Inferior parietal cortex (tissue), 1 donor: ENCODE measurements at regions not wholly inside any gene's neighbourhood (a gene's known extent, or its start where the extent isn't known, plus 50 kb on each side); places are given as distances from the start of the nearest gene placed in this dataset.
"Not testable (repeated sequence)": the region's sequence is repeated elsewhere in the genome, so short reads cannot be mapped to it uniquely, and the experiment has no call there.

Source experiments
- DNase-seq: peaks from one replicate; pipeline ENCODE4 v3.0.0-alpha.2; 2016; ENCODE audit errors: extremely low spot score

DNA sequence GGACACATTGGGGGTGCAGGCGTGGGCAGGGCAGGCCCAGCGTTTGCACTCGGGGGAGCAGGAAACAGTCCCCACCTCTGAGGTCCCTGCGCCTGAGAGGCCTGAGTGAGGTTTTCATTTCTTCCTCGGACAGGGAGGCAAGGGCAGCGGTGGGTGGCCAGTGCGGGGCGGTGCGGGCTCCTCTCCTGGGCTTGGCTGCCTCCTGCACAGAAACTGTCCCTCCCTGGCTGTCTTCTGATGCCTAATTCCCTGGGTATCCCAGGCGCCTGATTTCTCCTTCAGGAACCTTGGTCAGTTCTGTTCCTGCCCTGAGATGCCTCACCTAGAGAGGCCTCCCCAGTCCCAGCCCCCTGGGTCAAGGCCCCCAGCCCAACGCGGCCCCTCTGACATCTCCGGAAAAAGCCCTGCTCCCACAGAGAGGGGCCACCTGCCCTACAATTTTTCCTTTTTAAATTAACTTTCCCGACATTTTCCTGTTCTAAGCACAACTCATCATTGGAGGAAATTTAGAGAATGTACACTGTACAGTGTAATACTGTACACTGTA, 260.3 kb downstream of the ADGRD1 start:
- no peak for DNase-seq

DNA sequence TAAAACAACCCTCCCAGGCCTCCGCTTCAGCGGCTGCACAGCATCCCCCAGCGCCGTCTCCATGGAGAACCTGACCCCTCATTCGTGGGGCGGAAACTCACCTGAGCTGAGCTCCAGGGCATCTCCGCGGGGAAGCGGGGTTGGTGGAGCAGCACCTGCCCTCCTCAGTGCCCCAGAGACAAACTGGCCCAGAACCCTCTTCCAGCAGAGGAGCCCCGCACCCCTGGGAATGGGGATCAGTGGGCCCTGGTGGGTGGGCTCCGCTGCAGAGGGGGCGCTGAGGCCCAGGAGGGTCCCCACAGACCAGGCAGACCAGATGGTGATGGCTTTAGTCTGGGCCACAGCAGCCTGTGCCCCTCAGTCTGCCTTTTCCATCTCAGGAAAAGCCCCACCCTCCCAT, 261.2 kb downstream of the ADGRD1 start:
- DNase-seq = not testable (repeated sequence)

DNA sequence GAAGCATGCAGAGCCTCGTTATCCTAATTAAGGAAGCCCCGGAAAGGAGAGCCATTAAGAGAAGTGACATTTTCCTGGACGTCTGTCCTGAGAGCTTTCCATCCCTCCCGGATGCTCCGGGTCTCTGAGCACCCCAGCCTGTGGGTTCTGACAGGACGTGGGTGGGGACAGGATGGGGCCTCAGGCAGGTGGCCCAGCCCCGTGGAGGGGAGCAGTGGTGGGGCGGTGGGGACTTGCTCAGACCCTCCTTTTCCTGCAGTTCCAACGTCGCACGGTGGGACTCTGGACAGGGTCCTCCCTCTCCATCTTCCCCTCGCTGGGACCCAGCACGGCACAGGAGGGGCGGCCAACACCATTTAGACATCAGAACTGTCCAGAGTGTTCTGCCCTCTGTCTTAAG, 262.9 kb downstream of the ADGRD1 start:
- DNase-seq = not testable (repeated sequence)

DNA sequence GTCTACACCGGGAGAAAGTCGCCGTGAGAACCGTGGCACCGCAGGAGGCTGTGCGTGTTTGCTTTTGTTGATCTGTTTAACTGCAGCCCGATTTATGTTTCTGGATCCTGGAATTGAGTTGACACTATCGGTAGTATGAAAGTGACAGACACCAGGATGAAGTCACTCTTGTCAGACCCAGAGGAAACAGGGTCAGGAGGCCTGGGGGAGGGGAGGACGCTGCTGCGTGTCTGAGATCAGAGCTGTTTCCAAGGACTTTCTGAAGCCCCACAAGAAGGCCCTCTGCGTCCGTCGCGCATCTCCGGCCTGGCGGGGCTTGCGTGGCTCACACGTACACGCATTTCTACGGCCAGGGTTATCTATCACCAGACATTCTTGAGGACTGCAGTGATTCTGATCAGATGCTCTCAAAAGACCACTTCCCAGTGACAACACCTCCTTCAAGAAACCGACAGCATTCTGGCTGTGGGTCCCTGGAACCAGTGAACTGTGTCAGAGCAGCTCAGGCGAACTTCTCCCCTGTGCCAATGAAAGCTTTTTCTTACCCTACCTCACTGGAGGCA, 263.4 kb downstream of the ADGRD1 start:
- DNase-seq = no peak

DNA sequence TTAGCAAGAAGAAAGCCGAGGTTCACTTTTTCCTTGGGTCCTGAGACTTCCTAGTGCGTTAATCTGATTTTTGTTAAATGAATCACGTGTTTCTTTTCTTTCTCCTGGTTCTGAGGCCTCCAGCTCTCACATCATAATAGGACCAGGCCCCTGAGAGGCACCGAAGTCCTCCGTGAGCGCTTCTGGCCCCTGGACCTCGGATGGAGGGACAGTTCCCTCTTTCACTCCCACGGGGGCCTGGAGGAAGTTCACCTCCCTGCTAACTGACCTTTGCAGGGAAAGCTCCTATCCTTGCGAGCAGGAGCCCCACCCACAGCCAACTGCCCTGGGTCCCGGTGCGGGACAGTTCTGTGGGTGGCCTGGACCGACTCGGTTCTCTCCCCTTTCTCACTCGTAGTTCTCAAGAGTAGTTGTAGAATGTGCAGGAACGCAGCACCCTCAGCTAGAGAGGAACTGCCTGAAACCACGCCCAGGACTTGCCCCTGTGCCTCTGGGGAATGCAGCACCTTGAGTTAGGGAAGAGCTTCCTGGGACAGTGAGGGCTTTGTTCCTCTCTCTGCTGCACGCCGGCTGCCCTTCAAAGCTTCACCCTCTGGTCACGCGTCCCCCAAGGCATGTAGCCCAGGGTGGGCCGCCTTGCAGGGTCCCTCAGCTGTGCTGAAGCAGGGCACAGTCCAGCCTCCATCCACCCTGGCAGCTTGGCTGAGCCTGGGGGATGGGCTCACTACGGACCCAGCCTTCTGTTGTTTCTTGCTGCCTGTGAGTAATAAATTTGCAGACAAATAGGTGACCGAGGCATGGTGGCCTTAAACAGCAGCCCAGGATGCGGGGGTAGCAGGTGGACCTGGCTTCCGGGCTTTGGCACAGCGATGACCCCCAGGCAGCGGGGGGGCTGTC, 264.6 kb downstream of the ADGRD1 start:
- DNase-seq = no peak

DNA sequence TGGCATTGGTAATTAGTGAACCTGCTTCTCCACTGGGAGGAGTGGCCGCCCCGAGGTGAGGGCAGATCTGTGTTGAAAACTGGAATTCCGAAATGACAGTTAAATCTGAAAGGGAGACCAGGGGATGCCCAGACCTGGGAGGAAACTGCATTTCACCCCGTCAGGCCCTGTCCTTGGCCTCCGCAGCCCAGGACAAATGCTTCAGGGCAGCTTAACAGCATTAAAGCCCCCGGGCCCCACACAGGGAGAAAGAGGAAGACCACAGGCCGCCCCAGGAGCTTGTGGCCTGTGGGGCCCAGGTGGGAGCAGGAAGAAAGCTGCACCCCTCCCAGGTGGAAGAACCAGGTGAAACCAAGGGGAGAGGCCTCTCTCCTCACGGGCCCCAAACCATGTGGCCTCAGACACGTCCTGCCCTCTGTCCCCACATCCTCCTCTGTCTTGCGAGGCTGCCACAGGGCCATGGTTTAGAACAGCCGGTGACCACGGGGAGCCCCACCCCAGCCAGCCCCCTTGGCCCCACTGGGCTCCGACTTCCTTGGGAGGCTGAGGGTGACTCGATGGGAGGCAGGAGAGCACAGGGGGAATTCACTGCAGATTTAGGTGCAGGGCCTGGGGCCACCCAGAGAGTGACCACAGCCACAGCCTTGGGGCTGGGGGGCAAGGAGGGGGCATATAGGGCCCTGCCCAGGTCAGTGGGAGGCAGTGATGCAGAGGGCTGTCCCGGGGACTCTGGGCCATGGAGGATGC, 265.4 kb downstream of the ADGRD1 start:
- DNase-seq = no peak

DNA sequence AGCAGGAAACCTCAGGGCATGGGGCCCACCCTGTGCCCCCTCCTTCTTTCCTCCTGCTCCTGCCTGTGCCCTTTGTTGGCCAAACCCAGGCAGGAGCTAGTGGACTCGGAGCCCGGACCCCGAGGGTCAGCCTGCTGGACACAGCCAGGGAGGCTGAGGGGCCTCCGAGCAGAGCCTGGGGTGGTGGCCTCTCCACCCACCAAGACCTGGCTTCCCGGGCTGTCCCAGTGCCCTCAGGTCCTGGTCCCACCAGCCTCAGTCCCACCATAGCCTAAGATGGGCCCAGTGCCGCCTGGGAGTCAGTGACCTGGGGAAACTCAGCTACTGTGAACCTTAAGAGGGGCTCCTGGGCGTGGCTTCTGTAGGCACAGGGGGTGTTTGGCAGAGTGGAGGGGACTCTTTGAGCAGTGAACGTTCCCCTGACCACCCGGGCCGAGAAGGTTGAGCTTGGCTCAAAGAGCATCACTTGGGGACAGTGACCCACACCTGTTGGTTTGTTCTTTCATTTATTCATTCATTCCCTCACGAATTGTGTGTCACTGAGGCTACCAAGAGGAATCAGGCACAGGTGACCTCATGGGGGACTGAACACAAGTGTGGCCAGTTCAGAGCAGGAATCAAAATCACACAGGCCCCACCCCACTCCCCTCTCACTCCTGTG, 266.1 kb downstream of the ADGRD1 start:
- DNase-seq = no peak

DNA sequence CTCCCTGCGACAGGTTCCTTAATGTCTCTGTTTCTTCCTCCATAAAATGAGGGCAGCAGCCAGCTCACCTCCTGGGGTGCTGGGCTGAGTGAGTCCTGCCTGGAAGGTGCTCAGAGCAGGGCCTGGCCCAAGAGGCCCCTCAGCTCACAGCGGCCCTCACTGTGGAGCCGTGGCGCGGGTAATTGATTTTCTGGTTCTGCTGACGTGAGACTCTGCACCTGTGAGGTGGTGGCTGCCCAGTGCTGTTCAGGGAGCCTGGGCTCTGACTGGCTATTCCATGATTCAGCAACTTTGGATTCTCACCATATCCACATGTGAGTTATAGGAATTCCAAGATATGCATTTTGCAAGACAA, 266.6 kb downstream of the ADGRD1 start:
- DNase-seq = no peak

DNA sequence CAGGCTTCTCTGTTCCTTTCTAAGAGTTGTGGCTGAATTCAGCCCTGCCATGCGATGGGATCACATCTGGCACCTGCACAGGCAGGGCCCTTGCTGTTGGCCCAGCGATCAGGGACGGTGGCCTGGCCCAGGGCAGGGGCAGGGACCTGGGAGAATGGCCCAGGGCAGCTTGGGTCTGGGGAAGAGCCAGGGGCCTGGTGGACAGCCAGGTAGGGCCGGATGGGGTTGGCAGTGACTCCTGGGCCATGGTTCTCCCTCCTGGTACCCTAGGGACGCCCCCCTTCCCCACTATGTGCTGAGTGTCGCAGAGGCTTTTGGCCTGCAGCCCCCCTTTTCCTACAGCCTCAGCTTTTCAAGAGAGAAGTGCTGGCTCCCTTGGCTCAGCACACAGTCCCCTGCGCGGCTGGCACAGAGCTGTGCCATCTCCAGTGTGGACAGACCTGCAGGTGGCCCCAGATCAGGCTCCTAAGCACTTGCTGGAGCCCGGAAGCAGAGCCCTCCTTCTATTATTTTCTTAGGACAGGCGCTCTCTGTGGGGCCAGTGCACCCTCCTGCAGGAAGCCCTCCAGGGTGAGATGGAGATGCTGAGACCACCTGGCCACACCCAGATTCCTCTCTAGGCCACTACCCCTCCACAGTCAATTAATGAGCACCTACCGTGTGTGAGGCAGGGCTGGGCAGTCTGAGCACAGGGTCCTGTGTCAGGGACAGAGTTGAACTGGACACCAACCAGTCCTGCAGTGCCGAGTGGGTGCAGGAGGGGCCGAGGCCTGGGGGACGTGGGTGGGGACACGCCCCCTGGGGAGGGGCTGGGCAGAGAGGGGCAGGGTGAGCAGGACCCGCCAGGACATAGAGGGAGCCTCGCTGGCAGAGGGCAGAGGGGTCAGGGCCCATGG, 267.6 kb downstream of the ADGRD1 start:
- no peak for DNase-seq

DNA sequence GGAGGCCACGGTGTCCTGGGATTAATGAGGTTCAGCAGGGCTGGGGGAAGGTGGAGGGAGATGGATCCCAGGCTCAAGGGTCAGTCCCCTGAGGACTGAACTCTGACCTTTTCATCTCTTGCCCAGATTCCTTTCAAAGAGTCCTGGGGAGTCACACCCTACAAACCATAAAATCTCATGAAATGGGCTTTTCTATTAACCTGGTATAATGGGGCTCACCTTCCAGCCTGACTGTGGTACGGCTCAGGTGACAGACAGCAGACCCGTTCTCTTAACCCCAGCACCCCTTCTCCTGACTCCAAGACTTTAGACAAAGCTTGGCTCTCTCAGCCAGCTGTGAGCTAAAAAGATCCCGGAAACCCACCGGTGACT, 268.2 kb downstream of the ADGRD1 start:
- no peak for DNase-seq

DNA sequence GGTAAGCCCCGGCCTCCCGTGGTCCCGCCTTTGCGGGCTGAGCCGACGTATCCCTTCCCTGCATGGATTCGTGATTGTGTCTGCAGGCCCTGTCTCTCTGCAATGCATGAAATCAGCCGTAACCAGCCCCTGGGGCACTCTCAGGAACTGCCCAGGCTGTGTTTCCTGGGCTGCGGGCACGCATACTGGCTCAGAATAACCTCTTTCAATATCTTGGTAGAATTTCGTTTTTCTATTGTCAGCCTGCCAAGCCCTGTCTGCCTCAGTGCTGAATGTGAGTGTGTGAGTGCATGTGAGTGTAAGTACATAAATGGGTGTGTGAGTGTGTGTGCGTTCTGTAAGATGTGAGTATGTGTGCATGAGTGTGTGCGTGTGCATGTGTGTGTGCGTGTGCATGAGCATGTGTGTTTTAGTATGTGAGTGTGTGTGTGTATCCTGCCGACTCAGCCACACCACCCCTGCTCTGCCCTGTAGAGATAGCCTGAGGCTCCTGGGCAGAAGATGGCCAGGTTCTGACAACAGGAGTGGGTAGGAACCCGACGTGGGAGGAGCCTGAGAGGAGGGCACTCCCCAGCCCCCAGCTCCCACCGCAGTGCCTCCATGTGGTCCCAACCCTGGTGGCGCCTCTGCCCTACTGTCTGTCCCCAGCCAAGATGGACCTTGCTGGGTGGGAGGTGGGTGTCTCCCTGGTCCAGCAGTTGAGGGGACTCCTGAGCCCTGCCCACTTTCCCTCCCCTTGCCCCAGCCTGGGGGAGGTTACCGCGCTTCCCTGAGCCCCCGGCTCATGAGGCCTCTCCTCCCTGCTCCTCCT, 268.8 kb downstream of the ADGRD1 start:
- DNase-seq = no peak

DNA sequence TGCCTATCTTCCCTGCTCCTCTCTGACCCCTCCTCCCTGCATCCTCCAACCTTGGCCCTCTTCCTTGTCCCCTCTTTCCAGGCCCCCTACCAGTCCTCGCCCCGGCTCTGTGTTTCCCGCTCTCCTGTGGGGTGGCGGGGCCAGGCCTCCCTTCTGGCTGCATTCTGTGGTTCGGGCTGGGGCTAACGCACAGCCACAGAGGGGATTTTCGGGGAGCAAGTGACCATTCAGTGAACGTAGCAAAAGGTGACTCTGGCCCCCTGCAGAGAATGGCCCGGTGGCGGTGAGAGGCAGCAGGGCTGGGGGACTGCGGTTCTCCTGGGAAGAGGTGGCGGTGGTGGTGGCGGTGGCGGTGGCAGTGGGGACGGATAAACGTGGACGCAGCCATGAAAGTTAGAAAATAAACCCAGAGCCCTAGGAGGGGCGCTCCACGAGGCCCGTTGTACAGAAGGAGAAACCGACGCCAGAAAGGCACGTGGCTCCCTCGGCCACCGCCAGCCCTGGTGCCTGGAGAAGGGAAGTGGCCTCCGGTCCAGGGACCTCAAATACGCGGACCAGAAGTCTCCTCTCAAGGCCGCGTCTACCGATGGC, 269.6 kb downstream of the ADGRD1 start:
- DNase-seq = no peak

DNA sequence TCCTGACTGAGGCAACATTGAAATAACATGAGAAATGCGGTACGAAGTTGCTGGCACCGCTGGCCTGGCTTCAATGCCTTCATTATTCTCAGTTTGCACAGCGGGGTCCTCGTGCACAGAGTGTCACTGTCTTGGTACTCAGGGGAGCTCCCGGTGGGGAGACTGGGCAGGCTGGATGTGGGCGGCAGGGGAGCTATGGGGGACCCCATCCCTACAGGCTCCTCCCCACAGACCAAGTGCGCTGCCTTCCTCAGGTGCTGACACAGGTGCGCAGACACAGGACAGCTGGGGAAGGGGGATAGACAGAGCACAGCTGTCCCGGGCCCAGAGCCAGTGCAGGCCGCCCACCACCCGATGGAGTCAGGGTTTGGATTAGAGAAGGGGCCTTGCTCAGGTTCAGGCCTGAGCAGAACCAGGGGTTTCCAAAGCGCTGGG, 270.1 kb downstream of the ADGRD1 start:
- DNase-seq = no peak

DNA sequence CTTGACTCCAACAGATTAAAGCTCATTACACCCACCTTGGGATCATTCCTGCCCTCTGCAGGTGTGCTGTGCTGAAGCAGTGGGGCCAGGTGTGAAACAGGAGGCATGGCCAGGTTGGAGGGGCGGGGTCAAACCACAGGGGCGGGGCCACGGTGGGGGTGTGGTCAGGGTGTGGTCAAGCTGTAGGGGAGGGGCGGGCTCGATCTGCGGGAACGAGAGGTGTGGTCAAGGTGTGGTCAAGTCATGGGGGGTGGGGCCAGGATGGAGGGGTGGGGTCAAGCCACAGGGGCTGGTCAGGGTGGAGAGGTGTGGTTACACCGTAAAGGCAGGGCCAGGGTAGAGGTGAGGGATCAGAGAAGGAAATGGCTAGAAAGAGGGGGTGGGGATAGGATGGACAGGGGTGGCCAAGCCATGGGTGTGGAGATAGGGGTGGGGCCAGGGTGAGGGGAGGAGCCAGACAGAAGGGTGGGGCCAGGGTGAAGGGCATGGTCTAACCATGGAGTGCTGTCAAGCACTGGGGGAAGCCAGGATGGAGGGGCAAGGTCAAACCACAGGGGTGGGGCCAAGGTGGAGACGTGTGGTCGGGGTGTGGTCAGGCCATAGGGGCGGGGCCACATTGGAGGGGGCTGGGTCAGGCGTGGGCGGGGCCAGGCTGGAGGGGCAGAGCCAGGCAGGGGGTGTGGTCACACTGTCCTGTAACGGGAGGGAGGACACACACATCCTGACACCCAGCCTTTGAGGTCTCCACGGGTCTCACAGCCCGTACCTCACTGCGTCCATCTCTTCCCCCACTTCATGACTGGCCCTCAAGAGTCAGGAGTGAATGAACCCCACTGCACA, 270.7 kb downstream of the ADGRD1 start:
- DNase-seq = not testable (repeated sequence)

DNA sequence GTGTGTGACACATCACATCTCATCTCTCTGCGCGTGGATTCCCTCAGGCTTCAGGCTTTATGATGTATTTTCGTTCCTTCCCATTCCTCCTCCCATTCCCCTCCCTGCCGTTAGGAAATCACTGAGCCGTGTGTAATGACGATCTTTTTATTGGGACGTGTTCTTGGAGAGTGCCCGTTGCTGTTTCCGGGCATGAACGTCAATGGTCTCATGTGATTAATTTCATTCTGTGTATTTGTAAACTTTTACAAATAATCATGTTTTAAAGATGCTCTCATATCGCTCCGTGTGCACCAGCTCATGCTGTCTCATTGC, 271.3 kb downstream of the ADGRD1 start:
- DNase-seq = not testable (repeated sequence)

DNA sequence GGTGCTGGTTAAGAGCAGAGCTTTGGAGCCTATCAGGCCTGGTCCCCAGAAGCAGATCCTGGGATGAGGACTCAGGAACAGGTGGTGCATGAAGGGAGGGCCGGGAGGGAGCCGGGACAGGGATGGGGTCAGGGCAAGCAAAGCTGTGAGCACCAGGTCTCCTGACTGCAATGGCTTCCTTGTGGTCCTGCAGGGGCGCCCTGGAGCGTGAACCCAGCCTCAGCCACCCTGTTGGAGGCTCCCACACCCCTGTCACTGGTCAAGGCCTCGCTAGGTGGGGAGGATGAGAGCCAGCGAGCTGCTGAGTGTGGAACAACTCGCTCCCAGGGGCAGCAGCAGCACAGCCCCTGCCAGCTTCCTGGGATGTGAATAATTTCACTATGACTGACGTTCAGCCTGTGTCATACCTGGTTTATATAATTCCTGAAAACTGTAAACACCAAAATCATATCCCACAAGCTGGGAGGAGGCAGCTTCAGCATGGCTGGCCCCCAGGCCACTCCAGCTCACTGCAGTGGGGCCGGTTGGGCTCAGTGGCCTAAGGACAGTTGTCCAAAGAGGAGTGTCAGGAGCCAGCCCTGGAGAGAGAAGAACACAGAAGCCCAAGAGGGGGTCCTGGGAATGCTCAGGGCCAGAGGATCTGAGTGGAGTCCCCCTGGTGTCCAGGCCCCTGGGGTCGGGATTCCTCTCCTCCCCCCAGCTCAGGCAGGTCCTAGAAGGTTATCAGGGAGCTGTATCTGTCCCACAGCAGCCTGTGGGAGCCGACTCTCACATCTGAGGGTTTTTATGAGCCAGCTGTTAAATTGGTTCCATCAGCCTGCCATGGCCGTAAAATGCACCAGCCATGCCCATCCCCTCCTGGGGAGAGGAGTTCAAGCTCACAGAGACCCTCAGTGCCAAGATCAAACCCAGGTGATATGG, 272.9 kb downstream of the ADGRD1 start:
- no peak for DNase-seq

DNA sequence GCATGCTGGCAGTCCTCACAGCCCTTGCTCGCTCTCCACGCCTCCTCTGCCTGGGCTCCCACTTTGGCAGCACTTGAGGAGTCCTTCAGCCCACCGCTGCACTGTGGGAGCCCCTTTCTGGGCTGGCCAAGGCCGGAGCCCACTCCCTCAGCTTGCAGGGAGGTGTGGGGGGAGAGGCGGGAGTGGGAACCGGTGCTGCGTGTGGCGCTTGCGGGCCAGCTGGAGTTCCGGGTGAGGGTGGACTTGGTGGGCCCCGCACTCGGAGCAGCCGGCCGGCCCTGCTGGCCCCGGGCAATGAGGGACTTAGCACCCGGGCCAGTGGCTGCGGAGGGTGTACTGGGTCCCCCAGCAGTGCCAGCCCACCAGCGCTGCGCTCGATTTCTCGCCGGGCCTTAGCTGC, 273.9 kb downstream of the ADGRD1 start:
- DNase-seq = not testable (repeated sequence)

DNA sequence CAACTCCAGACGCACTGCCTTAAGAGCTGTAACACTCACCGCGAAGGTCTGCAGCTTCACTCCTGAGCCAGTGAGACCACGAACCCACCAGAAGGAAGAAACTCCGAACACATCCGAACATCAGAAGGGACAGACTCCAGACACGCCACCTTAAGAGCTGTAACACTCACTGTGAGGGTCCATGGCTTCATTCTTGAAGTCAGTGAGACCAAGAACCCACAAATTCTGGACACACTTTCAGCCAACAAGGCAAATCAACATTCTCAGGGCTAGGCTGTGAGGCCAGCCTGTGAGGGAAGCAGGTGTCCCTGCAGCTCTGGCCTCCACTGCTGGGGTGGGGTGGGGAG, 275.3 kb downstream of the ADGRD1 start:
- not testable (repeated sequence) for DNase-seq
